Stimulated activated CD8-positive, alpha-beta memory T cell treated with anti-CD3 and anti-CD28 coated beads, Interleukin-7, amount 100 ng/mL, for 48 hours (primary cell): ENCODE measurements at regions not wholly inside any gene's neighbourhood (a gene's known extent, or its start where the extent isn't known, plus 50 kb on each side); places are given as distances from the start of the nearest gene placed in this dataset.
"Not testable (repeated sequence)": the region's sequence is repeated elsewhere in the genome, so short reads cannot be mapped to it uniquely, and the experiment has no call there.

Experiments
- DNase-seq, 2 donors: peaks; one replicate each; pipeline ENCODE4 v3.0.0-alpha.2; 2020; ENCODE audit warnings: low read depth in 1 of 2; ENCODE audit errors: extremely low read depth in 1 of 2

DNA sequence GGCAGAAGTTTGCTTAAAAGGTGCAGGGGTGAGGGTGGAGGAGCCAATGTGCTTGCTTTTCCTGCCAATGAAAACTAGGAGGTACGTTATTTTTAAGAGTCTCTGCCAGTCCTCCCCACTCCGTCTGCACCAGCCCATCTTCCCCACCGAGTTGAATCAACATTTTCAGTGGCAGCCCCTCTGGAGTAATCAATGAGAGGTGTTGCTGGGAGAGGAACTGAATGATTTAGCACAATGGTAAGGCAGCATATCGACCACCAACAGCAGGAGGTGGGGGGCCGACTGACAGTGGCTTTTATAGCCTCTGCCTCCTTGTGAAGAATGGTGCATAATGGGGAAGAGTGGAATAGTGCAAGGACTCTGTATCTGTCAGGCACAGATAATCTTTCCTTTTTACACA lies 1465.0 kb upstream of the GOT2 start:
- DNase-seq = no peak

DNA sequence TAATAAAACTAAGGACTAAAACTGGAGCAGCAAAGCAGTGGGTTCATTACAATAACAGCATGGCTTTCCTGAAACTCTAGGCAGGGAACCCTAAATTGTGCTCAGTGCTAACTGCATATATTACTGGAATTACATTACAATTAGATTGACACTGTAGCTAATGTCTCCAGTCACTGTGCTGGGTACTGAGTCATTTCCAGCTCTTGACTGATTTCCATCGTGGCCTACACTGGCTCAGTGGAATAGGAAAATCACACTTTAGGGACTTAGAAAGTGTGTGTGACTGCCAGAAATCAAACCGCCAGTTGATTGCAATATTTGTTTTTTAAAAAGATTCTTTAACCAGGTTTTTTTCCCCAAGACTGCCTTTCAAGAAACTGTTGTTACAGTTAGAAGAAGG lies 1447.4 kb upstream of the GOT2 start:
- DNase-seq = no peak

DNA sequence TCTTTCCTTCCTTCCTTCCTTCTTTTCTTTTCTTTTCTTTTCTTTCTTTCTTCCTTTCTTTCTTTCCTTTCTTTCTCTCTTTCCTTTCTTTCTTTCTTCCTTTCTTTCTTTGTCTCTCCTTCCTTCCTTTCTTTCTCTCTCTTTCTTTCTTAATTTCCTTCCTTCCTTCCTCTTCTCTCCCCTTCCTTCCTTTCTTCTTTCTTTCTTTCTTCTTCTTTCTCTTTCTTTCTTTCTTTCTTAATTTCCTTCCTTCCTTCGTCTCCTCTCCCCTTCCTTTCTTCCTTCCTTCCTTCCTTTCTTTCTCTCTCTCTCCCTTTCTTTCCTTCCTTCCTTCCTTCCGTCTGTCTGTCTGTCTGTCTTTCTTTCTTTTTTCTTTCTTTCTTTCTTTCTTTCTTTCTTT lies 1446.5 kb upstream of the GOT2 start:
- no peak for DNase-seq

DNA sequence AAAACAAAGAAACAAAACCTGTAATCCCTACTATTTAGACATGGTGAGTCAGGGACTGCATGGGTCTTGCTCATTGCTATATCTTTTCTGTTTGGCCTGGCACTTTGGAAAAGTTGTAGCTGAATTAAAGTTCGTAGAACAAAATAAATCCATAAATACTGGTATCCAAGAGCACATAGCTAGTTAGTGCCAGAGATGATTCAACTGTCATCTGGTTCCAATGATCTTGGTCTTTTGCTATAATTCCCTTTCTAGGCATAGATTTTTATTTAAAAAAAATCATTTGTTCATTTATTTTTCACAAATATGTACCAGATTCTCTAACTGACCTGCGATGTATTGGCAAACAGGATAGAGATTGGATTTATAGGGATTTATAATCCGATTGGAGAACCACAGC lies 1436.1 kb upstream of the GOT2 start:
- no peak for DNase-seq

DNA sequence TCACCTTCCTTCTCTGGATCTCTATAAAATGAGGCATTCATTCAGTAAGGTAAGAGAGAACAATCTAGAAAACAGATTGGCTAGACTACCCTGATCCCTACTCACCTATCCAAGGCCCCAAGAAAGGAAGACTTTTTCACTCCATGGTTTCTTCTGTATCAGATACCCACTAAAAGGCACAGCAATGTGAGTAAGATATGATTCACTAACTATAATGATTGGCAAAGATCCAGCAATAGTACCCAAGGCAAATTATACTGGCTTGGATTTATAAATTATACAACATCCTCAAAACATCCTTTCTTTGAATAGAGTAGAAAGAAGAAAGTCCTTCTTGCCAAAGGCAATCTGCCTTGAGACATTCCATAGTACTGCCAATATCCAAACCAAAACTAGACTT lies 1432.0 kb upstream of the GOT2 start:
- DNase-seq = no peak

- no peak for DNase-seq
Observed at GRCh38 chr16:60151987-60152386, 1417.9 kb upstream of the GOT2 start.

DNA sequence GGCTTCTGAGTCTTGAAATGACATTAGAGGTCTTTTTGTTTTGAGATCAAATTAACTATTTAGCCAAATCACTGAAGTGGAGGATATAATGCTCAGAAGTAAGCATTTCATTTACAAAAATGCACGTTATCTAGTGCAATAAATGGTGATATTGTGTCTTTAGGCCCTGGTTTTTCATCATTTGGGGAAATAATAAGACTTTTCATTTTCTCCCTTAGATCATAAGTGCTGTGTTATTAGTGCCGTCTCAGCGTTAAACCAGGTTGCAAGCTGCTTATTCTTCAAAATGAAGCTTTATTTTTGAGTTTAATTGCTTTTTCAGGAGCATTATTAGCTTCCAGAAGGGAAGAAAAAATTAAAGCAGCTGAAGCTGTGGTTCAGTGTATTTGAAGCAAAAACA lies 1416.8 kb upstream of the GOT2 start:
- DNase-seq = no peak

DNA sequence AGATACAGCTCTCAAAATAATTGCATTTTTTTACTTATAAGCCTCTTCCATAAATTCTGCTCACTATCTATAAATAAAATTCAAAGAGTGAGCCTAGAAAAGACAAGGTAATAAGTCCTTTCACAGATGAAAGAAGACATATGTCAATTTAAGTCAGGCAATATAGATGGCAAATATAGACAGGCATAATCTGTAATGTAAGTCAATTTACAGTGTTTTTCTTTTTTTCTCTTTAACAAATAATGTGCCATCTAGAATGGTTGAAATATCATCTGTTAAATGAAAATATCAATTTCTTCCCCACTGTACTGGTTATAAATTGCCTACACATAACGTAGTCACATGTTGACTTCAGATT lies 1409.2 kb upstream of the GOT2 start:
- DNase-seq = no peak

- DNase-seq = no peak
Observed at GRCh38 chr16:60142619-60143347, 1408.7 kb upstream of the GOT2 start.

DNA sequence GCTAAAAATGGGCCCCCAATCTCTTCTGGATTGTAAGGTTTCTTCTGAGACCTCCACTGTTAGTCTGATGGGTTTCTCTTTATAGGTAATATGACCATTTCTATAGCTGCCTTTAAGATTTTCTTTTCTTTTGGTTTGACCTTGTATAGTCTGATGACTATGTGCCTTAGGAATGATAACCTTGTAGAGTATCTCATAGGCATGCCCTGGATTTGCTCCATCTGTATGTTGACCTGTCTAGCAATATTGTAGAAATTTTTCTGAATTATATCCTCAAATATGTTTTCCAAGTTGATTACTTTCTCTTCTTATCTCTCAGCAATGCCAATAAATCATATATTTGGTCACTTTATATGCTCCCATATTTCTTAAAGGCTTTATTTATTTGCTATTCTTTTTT lies 1403.8 kb upstream of the GOT2 start:
- no peak for DNase-seq

GRCh38 chr16:60127196-60127595 lies 1393.1 kb upstream of the GOT2 start:
- DNase-seq = no peak

DNA sequence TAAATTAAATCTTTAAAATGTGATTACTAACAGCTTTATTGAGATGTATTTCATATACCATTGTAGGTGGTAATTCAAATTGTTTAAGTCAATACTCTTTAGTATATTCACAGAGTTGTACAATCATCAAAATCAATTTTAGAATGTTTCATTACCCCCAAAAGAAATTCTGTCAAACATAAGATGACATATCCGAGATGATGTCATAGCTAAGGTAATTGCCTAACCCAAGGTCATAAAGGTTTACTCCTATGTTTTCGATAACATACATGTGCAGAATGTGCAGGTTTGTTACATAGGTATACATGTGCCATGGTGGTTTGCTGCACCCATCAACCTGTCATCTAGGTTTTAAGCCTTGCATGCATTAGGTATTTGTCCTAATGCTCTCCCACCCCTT lies 1392.0 kb upstream of the GOT2 start:
- not testable (repeated sequence) for DNase-seq

DNA sequence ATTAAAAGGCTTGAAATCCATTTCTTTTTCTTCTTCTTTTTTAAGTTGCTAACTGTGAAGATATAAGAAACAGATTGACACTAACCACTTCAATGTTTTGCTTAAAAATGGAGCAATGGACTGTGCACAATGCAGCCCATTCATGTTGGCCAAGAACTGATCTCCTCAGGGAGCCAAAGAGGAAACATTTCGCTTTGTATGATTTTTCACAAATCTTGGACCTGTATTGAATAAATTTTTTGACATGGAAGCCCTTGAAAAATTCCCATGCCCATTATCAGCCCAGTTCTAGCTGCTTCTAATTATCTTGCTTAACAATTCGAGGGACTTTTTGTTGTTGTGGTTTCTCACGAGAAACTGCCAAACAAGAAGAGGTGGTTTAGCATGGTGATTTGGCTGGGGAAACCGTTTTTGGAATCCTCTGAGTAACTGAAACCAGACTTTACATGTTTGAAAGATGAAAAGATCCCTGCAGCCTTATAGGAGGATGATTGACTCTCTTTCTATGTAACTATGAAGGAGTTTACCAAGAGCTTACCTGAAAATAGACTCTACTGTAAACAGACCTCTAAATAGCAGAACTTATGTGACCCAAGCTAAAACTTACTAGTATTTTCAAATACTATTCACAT lies 1389.4 kb upstream of the GOT2 start:
- no peak for DNase-seq

- DNase-seq = no peak
Observed at GRCh38 chr16:60120586-60120985, 1386.5 kb upstream of the GOT2 start.

- DNase-seq = no peak
Observed at GRCh38 chr16:60110531-60110930, 1376.4 kb upstream of the GOT2 start.

DNA sequence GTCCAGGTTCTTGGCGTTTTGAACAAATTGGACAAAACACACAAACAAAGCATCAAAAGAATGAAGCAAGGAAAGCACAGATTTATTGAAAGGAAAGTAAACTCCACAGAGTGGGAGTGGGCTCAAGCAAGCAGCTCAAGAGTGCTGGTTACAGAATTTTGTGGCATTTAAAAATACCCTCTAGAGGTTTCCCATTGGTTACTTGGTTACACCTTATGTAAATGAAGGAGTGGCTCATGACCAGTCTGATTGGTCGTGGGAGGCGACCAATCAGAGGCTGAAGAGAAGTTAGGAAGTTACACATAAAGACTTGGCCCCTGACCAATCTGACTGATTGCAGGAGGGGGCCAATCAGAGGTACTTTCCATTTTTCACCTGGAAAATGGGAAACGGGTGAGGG lies 1373.8 kb upstream of the GOT2 start:
- no peak for DNase-seq

DNA sequence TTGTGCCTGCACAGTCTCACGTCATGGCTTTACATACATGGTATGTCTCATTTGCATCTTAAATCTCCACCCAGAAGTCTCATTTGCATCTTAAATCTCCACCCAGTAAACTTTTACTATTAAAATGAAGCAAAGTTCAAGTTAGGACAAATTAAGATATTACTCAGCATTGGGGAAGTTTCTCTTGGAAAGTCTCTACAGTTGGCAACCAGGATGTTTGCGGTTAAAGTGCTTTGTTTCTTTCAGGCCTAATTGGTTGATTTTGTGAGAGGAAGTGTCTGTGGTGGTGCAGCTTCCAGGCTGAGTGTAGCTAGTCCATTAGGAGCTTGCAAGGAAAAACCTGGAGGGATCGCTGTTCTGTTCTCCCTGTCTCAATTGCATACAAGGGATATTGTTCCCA lies 1373.3 kb upstream of the GOT2 start:
- no peak for DNase-seq

- DNase-seq = no peak
Observed at GRCh38 chr16:60100371-60100770, 1366.3 kb upstream of the GOT2 start.

GRCh38 chr16:60091529-60091928 lies 1357.4 kb upstream of the GOT2 start:
- DNase-seq = no peak

- DNase-seq = no peak
Observed at GRCh38 chr16:60091071-60091470, 1357.0 kb upstream of the GOT2 start.

GRCh38 chr16:60087530-60087929 lies 1353.4 kb upstream of the GOT2 start:
- DNase-seq = no peak

DNA sequence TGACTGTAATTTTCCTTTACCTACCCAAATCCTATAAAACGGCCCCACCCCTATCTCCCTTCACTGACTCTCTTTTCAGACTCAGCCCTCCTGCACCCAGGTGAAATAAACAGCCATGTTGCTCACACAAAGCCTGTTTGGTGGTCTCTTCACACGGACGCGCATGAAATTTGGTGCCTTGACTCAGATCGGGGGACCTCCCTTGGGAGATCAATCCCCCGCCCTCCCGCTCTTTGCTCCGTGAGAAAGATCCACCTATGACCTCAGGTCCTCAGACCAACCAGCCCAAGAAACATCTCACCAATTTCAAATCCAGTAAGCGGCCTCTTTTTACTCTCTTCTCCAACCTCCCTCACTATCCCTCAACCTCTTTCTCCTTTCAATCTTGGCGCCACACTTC lies 1344.7 kb upstream of the GOT2 start:
- not testable (repeated sequence) for DNase-seq

GRCh38 chr16:60077861-60078260 lies 1343.7 kb upstream of the GOT2 start:
- DNase-seq = no peak
